Ishikawa (cell line): ENCODE measurements at regions not wholly inside any gene's neighbourhood (a gene's known extent, or its start where the extent isn't known, plus 50 kb on each side); places are given as distances from the start of the nearest gene placed in this dataset.

Experiments used
- CEBPB ChIP-seq: IDR thresholded peaks from 2 replicates; pipeline ENCODE4 v1.6.1; 2012
- CREB1 ChIP-seq: IDR thresholded peaks from 2 replicates; pipeline ENCODE4 v1.6.1; 2012; ENCODE audit warnings: low read depth
- EGR1 ChIP-seq: IDR thresholded peaks from 2 replicates; pipeline ENCODE4 v1.6.1; 2012
- EP300 ChIP-seq: IDR thresholded peaks from 2 replicates; pipeline ENCODE4 v1.6.1; 2012; ENCODE audit warnings: borderline replicate concordance
- FOXM1 ChIP-seq: IDR thresholded peaks from 2 replicates; pipeline ENCODE4 v1.6.1; 2012; ENCODE audit warnings: low read depth, borderline replicate concordance
- NFIC ChIP-seq: IDR thresholded peaks from 2 replicates; pipeline ENCODE4 v1.6.1; 2012
- RAD21 ChIP-seq: IDR thresholded peaks from 2 replicates; pipeline ENCODE4 v1.6.1; 2012; ENCODE audit warnings: low read depth
- TAF1 ChIP-seq: IDR thresholded peaks from 2 replicates; pipeline ENCODE4 v1.6.1; 2012; ENCODE audit warnings: low read depth, mild to moderate bottlenecking
- TCF12 ChIP-seq: IDR thresholded peaks from 2 replicates; pipeline ENCODE4 v1.6.1; 2012; ENCODE audit warnings: low read depth
- TEAD4 ChIP-seq: IDR thresholded peaks from 2 replicates; pipeline ENCODE4 v1.6.1; 2012
- YY1 ChIP-seq: IDR thresholded peaks from 2 replicates; pipeline ENCODE4 v1.6.1; 2012; ENCODE audit warnings: low read depth
- ZBTB7A ChIP-seq: IDR thresholded peaks from 2 replicates; pipeline ENCODE4 v1.6.1; 2012; ENCODE audit warnings: low read depth
- TF ChIP-seq, protein P1 (sequence below): IDR thresholded peaks from 2 replicates; pipeline ENCODE4 v1.6.1; 2012; ENCODE audit warnings: low read depth, mild to moderate bottlenecking
- TF ChIP-seq, protein P2 (sequence below): IDR thresholded peaks from 2 replicates; pipeline ENCODE4 v1.6.1; 2012
- TF ChIP-seq, protein P3 (sequence below): IDR thresholded peaks from 2 replicates; pipeline ENCODE4 v1.6.1; 2012

DNA sequence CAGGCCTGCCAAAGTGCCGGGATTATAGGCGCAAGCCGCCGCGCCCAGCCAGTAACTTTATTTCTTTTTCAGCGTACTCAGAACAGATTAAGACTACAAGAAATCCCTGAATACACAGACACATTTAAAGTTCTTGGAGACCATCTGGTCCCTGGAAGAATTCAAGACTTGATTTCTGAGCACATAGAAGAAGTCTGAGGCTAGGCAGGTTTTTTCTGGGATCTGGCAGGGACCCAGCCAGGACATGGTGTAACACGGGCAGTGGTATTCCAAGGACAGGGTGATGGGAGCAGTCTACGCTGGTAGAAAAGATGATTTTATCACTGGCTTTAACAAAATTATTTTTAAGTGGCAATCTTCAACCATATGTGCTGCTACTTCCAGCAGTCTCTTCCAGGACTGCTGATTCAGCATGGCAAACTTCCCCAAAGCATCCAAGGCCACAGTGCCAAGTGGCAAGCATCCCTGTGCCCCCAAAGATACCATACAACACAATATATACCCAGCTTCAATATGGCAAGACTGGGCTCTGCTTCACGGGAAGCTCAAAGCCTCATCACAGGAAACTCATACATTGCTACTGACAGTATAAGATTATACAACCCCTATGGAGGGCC is 105.2 kb upstream of the OR5AK2 start:
- TF ChIP-seq YY1 (no peak), EP300 (no peak), TEAD4 (no peak), RAD21 (no peak), CREB1 (no peak), TCF12 (no peak), FOXM1 (no peak), CEBPB (no peak), TAF1 (no peak), NFIC (no peak), ZBTB7A (no peak), EGR1 (no peak)
- TF ChIP-seq, protein P1, sequence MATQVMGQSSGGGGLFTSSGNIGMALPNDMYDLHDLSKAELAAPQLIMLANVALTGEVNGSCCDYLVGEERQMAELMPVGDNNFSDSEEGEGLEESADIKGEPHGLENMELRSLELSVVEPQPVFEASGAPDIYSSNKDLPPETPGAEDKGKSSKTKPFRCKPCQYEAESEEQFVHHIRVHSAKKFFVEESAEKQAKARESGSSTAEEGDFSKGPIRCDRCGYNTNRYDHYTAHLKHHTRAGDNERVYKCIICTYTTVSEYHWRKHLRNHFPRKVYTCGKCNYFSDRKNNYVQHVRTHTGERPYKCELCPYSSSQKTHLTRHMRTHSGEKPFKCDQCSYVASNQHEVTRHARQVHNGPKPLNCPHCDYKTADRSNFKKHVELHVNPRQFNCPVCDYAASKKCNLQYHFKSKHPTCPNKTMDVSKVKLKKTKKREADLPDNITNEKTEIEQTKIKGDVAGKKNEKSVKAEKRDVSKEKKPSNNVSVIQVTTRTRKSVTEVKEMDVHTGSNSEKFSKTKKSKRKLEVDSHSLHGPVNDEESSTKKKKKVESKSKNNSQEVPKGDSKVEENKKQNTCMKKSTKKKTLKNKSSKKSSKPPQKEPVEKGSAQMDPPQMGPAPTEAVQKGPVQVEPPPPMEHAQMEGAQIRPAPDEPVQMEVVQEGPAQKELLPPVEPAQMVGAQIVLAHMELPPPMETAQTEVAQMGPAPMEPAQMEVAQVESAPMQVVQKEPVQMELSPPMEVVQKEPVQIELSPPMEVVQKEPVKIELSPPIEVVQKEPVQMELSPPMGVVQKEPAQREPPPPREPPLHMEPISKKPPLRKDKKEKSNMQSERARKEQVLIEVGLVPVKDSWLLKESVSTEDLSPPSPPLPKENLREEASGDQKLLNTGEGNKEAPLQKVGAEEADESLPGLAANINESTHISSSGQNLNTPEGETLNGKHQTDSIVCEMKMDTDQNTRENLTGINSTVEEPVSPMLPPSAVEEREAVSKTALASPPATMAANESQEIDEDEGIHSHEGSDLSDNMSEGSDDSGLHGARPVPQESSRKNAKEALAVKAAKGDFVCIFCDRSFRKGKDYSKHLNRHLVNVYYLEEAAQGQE, result no peak
- TF ChIP-seq, protein P2, sequence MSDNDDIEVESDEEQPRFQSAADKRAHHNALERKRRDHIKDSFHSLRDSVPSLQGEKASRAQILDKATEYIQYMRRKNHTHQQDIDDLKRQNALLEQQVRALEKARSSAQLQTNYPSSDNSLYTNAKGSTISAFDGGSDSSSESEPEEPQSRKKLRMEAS, result no peak
- TF ChIP-seq, protein P3, sequence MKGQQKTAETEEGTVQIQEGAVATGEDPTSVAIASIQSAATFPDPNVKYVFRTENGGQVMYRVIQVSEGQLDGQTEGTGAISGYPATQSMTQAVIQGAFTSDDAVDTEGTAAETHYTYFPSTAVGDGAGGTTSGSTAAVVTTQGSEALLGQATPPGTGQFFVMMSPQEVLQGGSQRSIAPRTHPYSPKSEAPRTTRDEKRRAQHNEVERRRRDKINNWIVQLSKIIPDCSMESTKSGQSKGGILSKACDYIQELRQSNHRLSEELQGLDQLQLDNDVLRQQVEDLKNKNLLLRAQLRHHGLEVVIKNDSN, result no peak

DNA sequence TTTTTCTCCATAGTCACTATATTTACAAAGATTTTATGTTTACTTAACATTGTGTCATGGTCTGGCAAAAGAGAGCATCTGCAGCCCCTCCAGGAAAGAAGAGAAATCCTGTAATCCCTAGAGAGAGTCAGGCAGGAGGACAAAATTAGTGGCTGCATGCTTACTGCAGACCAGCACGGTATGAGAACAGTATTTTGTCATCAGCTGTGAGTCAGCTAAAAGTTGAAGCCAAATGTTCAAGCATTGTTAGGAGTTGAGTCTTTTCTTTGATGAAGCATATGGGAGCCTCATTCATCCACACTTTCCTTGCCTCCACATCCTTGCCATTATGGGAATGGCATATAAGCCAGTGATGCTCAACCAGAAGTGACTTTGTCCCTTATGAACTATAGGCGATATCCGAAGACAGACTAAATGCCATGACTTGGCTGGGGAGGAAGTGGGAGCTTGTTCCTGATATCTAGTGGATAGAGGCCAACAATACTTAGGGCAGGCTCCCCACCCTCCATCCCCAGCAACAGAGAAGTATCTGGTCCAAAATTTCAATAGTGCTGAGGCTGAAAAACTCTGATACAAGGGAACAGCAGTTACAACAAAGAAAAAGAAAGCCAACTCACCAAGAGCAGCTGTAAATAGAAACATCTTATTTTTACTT is 112.0 kb upstream of the OR5AK2 start:
- TF ChIP-seq NFIC (no peak), EP300 (no peak), TAF1 (no peak), FOXM1 (no peak), CREB1 (no peak), YY1 (no peak), ZBTB7A (no peak), TEAD4 (no peak), CEBPB (no peak)
- TF ChIP-seq, protein P2, result no peak

DNA sequence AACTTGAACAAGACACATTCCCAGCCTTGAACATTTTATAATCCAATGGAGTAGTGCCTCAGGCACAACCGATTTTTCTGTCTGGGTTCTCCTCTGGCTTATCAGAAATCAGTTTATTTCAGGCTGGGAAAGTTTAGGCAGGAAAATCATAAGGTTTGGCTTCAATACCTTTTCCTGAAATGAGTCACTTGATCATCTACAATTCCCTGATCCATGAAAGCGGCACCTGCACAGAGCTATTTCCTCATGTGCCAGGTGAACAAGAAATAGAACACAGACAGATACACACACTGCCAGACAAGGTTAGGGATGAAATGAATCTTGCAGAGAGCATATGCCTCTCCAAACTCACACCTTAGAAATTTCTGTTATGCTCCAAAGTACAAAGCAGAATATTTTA is 106.7 kb upstream of the OR9G4 start:
- TF ChIP-seq, protein P3, result no peak
- TF ChIP-seq EGR1 (no peak), FOXM1 (no peak), EP300 (no peak), CEBPB (no peak), TCF12 (no peak), NFIC (no peak), TAF1 (no peak), RAD21 (no peak), TEAD4 (no peak), YY1 (no peak), ZBTB7A (no peak)
- TF ChIP-seq, protein P2, result no peak
- TF ChIP-seq, protein P1, result no peak

DNA sequence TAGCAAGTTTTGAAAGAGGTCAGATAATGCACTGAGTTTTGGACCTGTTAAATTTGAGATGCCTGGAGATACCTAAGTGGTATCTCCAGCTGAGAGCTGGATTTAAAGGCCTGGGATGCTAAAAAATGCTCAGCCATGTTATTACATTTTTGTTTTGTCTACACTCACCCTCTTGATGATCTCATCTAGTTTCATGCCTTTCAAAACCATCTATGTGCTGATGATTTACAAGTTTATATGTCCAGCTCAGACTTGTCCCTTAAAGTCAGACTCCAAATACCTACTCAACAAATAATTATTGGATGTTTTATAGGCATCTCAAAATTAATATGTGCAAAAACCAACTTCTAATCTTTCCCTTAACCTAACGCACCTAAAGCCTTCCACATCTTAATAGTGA is 103.6 kb upstream of the OR9G4 start:
- TF ChIP-seq EP300 (no peak), CREB1 (no peak), NFIC (no peak)

DNA sequence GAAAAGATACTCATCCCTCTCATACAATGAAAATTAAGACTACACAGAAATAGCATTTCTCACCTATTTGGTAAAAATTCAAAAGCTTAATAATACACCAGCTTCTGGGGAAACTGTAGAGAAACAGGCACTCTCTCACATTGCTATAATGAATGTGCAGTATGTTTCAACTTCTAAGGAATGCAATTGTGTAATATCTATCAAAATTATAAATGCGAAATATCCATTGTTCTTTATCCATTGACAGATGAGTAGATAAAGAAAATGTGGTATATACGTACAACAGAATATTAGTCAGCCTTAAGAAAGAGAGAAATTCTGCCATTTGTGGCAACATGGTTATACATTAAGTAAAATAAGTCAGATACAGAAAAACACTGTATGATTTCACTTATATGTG is 101.4 kb upstream of the OR9G4 start:
- TF ChIP-seq EP300, result no peak
- TF ChIP-seq TAF1, result no peak
- no peak for TF ChIP-seq TEAD4
- TF ChIP-seq, protein P1, result no peak
- TF ChIP-seq ZBTB7A, result no peak
- TF ChIP-seq, protein P3, result no peak
- TF ChIP-seq RAD21, result no peak
- TF ChIP-seq TCF12, result no peak
- TF ChIP-seq CEBPB, result no peak
- no peak for TF ChIP-seq FOXM1
- TF ChIP-seq YY1, result no peak
- TF ChIP-seq CREB1, result no peak
- TF ChIP-seq NFIC, result no peak
